Erythroblast (primary cell): ENCODE measurements at regions not wholly inside any gene's neighbourhood (a gene's known extent, or its start where the extent isn't known, plus 50 kb on each side); places are given as distances from the start of the nearest gene placed in this dataset.

Experiments
- GATA1 ChIP-seq: IDR thresholded peaks from 2 replicates; pipeline ENCODE4 v1.6.1; 2011; ENCODE audit warnings: low read depth, mild to moderate bottlenecking, control low read depth, low read length, moderate library complexity
- POLR2A ChIP-seq: IDR thresholded peaks from 2 replicates; pipeline ENCODE4 v1.6.1; 2011; ENCODE audit warnings: mild to moderate bottlenecking, low read length

- TF ChIP-seq POLR2A (no peak), GATA1 (no peak)
These were observed 751.1 kb downstream of the TMEM121 start for GRCh38 chr14:106277503-106277902.
